Psoas muscle (tissue), 7 donors: ENCODE measurements at regions not wholly inside any gene's neighbourhood (a gene's known extent, or its start where the extent isn't known, plus 50 kb on each side); places are given as distances from the start of the nearest gene placed in this dataset.
"Not testable (repeated sequence)": the region's sequence is repeated elsewhere in the genome, so short reads cannot be mapped to it uniquely, and the experiment has no call there.

ENCODE experiments used
- ATAC-seq, 4 donors: fragments of 200-7000 bp; cut with Tn5 transposase; one replicate each; pipeline ENCODE4 v1.9.1; 2020; ENCODE audit warnings: moderate library complexity in 3 of 4, mild to moderate bottlenecking in 2 of 4
- DNase-seq, 2 donors: peaks; one replicate each; pipeline ENCODE4 v3.0.0-alpha.2; 2020
- H3K27ac ChIP-seq: fragments of 200-600 bp; one replicate; pipeline ENCODE4 v1.8.0; 2022
- H3K27me3 ChIP-seq, 3 donors: fragments of 200-600 bp in 1 of 3; one replicate each; pipeline versions ENCODE4 v1.6.1 to v1.8.0; 2013 to 2022; ENCODE audit warnings: low read length in 2 of 3, mild to moderate bottlenecking in 2 of 3, moderate library complexity in 1 of 3; ENCODE audit not compliant: insufficient read depth in 3 of 3
- H3K36me3 ChIP-seq, 2 donors: fragments of 200-600 bp in 1 of 2; one replicate each; pipeline versions ENCODE4 v1.6.1 to v1.8.0; 2013 to 2022; ENCODE audit warnings: low read depth in 1 of 2, mild to moderate bottlenecking in 1 of 2, moderate library complexity in 1 of 2; ENCODE audit not compliant: insufficient read depth in 1 of 2
- H3K4me1 ChIP-seq: fragments of 200-600 bp; one replicate; pipeline ENCODE4 v1.8.0; 2022
- H3K4me3 ChIP-seq: fragments of 200-600 bp; one replicate; pipeline ENCODE4 v1.8.0; 2022; ENCODE audit warnings: mild to moderate bottlenecking
- H3K9me3 ChIP-seq: fragments of 200-600 bp; one replicate; pipeline ENCODE4 v1.8.0; 2022
- WGBS, 3 donors: extraction: QIAGEN DNeasy Blood & Tissue Kit; methylation state at CpG; one replicate each; pipeline versions ENCODE4 v1.1.6 to v1.1.7; 2013; 5-methylcytosine and 5-hydroxymethylcytosine counted together
- intact Hi-C, 2 donors: fragments of 100-400 bp; cut with DNase I; formaldehyde crosslinking; loops; one replicate each; pipeline versions ENCODE4 v1.11.0 to v1.14.2; 2022
- TF ChIP-seq, protein P1 (sequence below): fragments of 200-600 bp; IDR thresholded peaks from one replicate; pipeline ENCODE4 v1.8.0; 2022; ENCODE audit warnings: antibody characterized with exemption
- donor health status: healthy with polysubstance abuse.
- donor health status: DM: no; HTN: no; CAD: no; lungs with moderate emphysema.
- donor health status: Bipolar disorder and iron deficiency.
- donor health status: healthy.
- donor health status: DM: yes; HTN: yes; CAD: no.
- donor health status: DM: no; HTN: no; CAD: no.
- donor health status: DM: yes; HTN: yes; CAD: no.

DNA sequence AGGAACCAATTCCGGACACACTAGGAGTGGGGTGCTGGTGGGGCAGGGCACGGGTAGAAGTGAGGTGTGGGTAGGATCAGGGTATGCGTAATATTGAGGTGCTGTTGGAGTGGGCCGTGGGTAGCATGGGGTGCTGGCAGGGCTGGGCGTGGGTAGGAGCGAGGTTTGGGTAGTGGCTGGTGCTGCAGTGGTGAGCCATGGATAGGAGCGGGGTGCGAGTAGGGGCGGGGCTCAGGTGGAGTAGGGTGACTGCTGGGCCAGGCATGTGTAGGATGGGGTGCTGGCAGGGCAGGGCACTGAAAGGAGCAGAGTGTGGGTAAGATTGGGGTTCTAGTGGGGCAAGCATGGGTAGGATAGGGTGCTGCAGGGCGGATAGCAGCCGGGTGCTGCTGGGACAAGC lies 114.2 kb upstream of the DUSP22 start:
- no peaks in the 10 kb centered on the region for H3K36me3 ChIP-seq
- intact Hi-C loops: no loop called here
- H3K4me3 ChIP-seq: no peak overlapping the region
- WGBS, 3 donors: 88 to 96% (median 90%) methylated on average over 11 of the region's 11 CpGs
- ATAC-seq: no peak
- DNase-seq: no peak
- H3K4me1 ChIP-seq: no peaks in the 10 kb centered on the region
- TF ChIP-seq, protein P1, sequence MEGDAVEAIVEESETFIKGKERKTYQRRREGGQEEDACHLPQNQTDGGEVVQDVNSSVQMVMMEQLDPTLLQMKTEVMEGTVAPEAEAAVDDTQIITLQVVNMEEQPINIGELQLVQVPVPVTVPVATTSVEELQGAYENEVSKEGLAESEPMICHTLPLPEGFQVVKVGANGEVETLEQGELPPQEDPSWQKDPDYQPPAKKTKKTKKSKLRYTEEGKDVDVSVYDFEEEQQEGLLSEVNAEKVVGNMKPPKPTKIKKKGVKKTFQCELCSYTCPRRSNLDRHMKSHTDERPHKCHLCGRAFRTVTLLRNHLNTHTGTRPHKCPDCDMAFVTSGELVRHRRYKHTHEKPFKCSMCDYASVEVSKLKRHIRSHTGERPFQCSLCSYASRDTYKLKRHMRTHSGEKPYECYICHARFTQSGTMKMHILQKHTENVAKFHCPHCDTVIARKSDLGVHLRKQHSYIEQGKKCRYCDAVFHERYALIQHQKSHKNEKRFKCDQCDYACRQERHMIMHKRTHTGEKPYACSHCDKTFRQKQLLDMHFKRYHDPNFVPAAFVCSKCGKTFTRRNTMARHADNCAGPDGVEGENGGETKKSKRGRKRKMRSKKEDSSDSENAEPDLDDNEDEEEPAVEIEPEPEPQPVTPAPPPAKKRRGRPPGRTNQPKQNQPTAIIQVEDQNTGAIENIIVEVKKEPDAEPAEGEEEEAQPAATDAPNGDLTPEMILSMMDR: no peak
- H3K27ac ChIP-seq: no peak overlapping the region
- H3K9me3 ChIP-seq: no peaks in the 10 kb centered on the region
- no peaks in the 10 kb centered on the region for H3K27me3 ChIP-seq

GRCh38 chr6:178929-179328 lies 113.4 kb upstream of the DUSP22 start:
- H3K9me3 ChIP-seq, H3K27ac ChIP-seq, ATAC-seq, H3K4me1 ChIP-seq, DNase-seq, H3K4me3 ChIP-seq, H3K36me3 ChIP-seq, intact Hi-C loops, H3K27me3 ChIP-seq: not testable (repeated sequence)
- WGBS, 3 donors: 88 to 90% (median 89%) methylated on average over 5 of the region's 5 CpGs

- no peaks in the 10 kb centered on the region for H3K36me3 ChIP-seq
- no peak overlapping the region for H3K27ac ChIP-seq
- no peaks in the 10 kb centered on the region for H3K9me3 ChIP-seq
- TF ChIP-seq, protein P1: no peak
- H3K4me3 ChIP-seq: no peak overlapping the region
- H3K27me3 ChIP-seq: no peaks in the 10 kb centered on the region
- ATAC-seq: no peak
- 95 to 98% (median 96%) methylated on average over 19 to 29 of the region's 29 CpGs for WGBS, 3 donors
- DNase-seq: no peak
- intact Hi-C loops: no loop called here
- H3K4me1 ChIP-seq: no peaks in the 10 kb centered on the region
Observed at GRCh38 chr6:179340-179950, 112.8 kb upstream of the DUSP22 start.

- ATAC-seq, H3K4me1 ChIP-seq, H3K4me3 ChIP-seq, H3K27ac ChIP-seq, H3K27me3 ChIP-seq, DNase-seq, H3K9me3 ChIP-seq, intact Hi-C loops, H3K36me3 ChIP-seq: not testable (repeated sequence)
- WGBS, 3 donors: 78 to 80% (median 79%) methylated on average over 13 of the region's 13 CpGs
Observed at GRCh38 chr6:180091-180694, 112.1 kb upstream of the DUSP22 start.

DNA sequence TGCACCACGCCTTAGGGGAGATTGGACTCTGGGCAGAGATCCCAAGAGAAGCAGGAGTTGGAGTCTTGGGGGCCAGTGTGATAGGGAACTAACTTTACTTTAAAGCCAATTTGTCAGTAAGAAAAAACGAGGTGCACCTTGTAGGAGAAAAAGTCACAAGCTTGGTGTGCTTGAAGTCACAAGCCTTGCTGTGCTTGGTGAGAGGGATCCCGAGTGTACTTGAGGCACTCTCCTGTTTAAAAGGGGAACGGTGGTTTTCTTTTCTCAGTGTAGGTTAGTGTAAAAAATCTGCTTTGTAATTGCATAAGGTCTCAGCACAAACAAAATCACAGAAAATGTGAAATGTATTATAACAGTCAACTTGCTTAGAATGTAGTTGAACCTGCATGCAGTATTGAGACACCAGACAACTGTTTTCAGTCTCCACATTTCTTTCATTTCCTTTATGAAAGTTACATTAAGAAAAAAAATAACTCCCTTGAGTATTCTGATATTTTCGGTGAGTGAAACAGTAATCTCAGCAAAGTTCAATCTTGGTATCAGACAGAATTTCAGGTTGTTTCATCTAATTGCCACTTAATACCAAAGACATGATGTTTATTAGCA lies 111.1 kb upstream of the DUSP22 start:
- no peak overlapping the region for H3K27ac ChIP-seq
- H3K4me3 ChIP-seq: no peak overlapping the region
- WGBS, 3 donors: 31 to 39% (median 36%) methylated on average over 5 of the region's 5 CpGs
- TF ChIP-seq, protein P1: no peak
- no peaks in the 10 kb centered on the region for H3K36me3 ChIP-seq
- no peaks in the 10 kb centered on the region for H3K27me3 ChIP-seq
- DNase-seq (no peak), ATAC-seq (no peak)
- no peaks in the 10 kb centered on the region for H3K9me3 ChIP-seq
- intact Hi-C loops: no loop called here
- no peaks in the 10 kb centered on the region for H3K4me1 ChIP-seq
